GM21515 (cell line): ENCODE measurements at regions not wholly inside any gene's neighbourhood (a gene's known extent, or its start where the extent isn't known, plus 50 kb on each side); places are given as distances from the start of the nearest gene placed in this dataset.

Experiments used
- ATAC-seq: cut with Tn5 transposase; IDR thresholded peaks from one replicate; pipeline ENCODE4 v1.9.1; 2021; ENCODE audit not compliant: unreplicated experiment

- no peak for ATAC-seq
These were observed 352.5 kb upstream of the MIR17HG start for GRCh38 chr13:90995001-90995400.

GRCh38 chr13:90995614-90996013 is 351.9 kb upstream of the MIR17HG start:
- ATAC-seq = no peak

- no peak for ATAC-seq
These were observed 349.5 kb upstream of the MIR17HG start for GRCh38 chr13:90997951-90998350.

GRCh38 chr13:90999401-90999800 is 348.1 kb upstream of the MIR17HG start:
- ATAC-seq = no peak

- ATAC-seq = no peak
These were observed 346.1 kb upstream of the MIR17HG start for GRCh38 chr13:91001371-91001770.

- ATAC-seq = no peak
These were observed 332.8 kb upstream of the MIR17HG start for GRCh38 chr13:91014696-91015095.

- ATAC-seq = peak; percentile 99
These were observed 330.3 kb upstream of the MIR17HG start for GRCh38 chr13:91017031-91017668.

GRCh38 chr13:91017669-91018053 is 329.8 kb upstream of the MIR17HG start:
- ATAC-seq = no peak

- ATAC-seq = no peak
These were observed 326.9 kb upstream of the MIR17HG start for GRCh38 chr13:91020461-91021034.

GRCh38 chr13:91024157-91024792 is 323.2 kb upstream of the MIR17HG start:
- ATAC-seq = no peak

GRCh38 chr13:91025442-91025841 is 322.0 kb upstream of the MIR17HG start:
- ATAC-seq = no peak

- ATAC-seq = no peak
These were observed 316.0 kb upstream of the MIR17HG start for GRCh38 chr13:91031508-91031907.

GRCh38 chr13:91032104-91032503 is 315.4 kb upstream of the MIR17HG start:
- no peak for ATAC-seq

- ATAC-seq = no peak
These were observed 310.6 kb upstream of the MIR17HG start for GRCh38 chr13:91036886-91037285.

- no peak for ATAC-seq
These were observed 304.6 kb upstream of the MIR17HG start for GRCh38 chr13:91042870-91043269.

- ATAC-seq = no peak
These were observed 302.0 kb upstream of the MIR17HG start for GRCh38 chr13:91045351-91046034.

- no peak for ATAC-seq
These were observed 300.7 kb upstream of the MIR17HG start for GRCh38 chr13:91046715-91047327.

GRCh38 chr13:91050970-91051369 is 296.5 kb upstream of the MIR17HG start:
- ATAC-seq = no peak

GRCh38 chr13:91052876-91053275 is 294.6 kb upstream of the MIR17HG start:
- ATAC-seq = no peak

- no peak for ATAC-seq
These were observed 294.0 kb upstream of the MIR17HG start for GRCh38 chr13:91053318-91054065.

- ATAC-seq = no peak
These were observed 292.6 kb upstream of the MIR17HG start for GRCh38 chr13:91054902-91055301.
